ENCODE measurements at regions not wholly inside any gene's neighbourhood (a gene's known extent, or its start where the extent isn't known, plus 50 kb on each side); places are given as distances from the start of the nearest gene placed in this dataset.

DNA sequence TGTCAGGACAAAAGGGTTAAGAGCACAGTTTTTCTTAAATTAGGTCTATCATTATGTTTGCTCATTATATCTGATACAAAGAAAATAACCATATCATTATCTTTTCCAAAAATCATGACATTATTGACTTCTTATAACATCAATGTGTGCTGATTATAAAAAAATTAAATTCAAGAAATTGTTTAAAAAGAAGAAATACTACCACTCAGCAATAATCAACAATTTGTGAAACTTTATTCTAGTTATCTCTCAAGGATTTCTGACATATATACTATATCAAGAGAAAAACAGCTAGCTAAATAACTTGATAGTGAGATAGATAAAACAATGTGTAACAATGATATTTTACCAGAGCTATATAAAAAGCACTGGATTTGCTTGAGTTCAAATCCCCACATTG lies 360.7 kb upstream of the PHF14 start:
- H3K36me3 ChIP-seq (replicated peaks in 1 of 2; ENCODE audit: control insufficient read depth in 1 of 2, insufficient read depth in 2 of 2, low read length in 2 of 2) = no peaks in the 10 kb centered on the region
- no peaks in the 10 kb centered on the region for H4K20me1 ChIP-seq (ENCODE audit: insufficient read depth, low read length)
- Mint-ChIP-seq H3K36me3 (no peaks in the 10 kb centered on the region), H3K4me1 (no peaks in the 10 kb centered on the region), H3K9me3 (peaks cover 0 to 11% (median 7%) of the 10 kb centered on the region in 7 donors), H3K4me3 (no peak overlapping the region), H3K27ac (no peak overlapping the region), H3K27me3 (ENCODE audit: low read depth in 3 of 3) (peaks cover 0 to 2% (median 0%) of the 10 kb centered on the region in 3 donors)
- intact Hi-C loops (cut with micrococcal nuclease) = no loop called here
- no peak overlapping the region for H3K4me2 ChIP-seq (replicated peaks; ENCODE audit: extremely low read depth, low read length, poor library complexity, severe bottlenecking)
- H3K27ac ChIP-seq (ENCODE audit: low read depth in 1 of 2, low read length in 2 of 2) = no peak overlapping the region
- H3K9me3 ChIP-seq (replicated peaks in 1 of 2; ENCODE audit: control insufficient read depth in 1 of 2, insufficient read depth in 1 of 2, low read length in 2 of 2) = peaks cover 0 to 11% of the 10 kb centered on the region in 2 donors
- no peaks in the 10 kb centered on the region for H3K79me2 ChIP-seq (ENCODE audit: insufficient read depth, low read length)
- TF ChIP-seq, protein P1, sequence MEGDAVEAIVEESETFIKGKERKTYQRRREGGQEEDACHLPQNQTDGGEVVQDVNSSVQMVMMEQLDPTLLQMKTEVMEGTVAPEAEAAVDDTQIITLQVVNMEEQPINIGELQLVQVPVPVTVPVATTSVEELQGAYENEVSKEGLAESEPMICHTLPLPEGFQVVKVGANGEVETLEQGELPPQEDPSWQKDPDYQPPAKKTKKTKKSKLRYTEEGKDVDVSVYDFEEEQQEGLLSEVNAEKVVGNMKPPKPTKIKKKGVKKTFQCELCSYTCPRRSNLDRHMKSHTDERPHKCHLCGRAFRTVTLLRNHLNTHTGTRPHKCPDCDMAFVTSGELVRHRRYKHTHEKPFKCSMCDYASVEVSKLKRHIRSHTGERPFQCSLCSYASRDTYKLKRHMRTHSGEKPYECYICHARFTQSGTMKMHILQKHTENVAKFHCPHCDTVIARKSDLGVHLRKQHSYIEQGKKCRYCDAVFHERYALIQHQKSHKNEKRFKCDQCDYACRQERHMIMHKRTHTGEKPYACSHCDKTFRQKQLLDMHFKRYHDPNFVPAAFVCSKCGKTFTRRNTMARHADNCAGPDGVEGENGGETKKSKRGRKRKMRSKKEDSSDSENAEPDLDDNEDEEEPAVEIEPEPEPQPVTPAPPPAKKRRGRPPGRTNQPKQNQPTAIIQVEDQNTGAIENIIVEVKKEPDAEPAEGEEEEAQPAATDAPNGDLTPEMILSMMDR (IDR thresholded peaks at IDR 0.05) = no peak
- H2AFZ ChIP-seq (ENCODE audit: insufficient read depth, low read depth, low read length, poor library complexity, severe bottlenecking) = no peak overlapping the region
- H3K4me3 ChIP-seq (replicated peaks in 1 of 3; ENCODE audit: low read depth in 2 of 3, low read length in 3 of 3) = no peak overlapping the region
- no peaks in the 10 kb centered on the region for H3K4me1 ChIP-seq (ENCODE audit: control insufficient read depth in 1 of 2, insufficient read depth in 2 of 2, low read length in 2 of 2)
- no peaks in the 10 kb centered on the region for H3K27me3 ChIP-seq (ENCODE audit: control insufficient read depth in 2 of 2, insufficient read depth in 2 of 2, low read length in 2 of 2)
- no peak overlapping the region for H3K9ac ChIP-seq (ENCODE audit: insufficient read depth, low read length, poor library complexity, severe bottlenecking)
- DNase-seq = no peak

GRCh38 chr7:10618953-10619352 lies 354.7 kb upstream of the PHF14 start:
- Histone ChIP-seq H3K79me2 (ENCODE audit: insufficient read depth, low read length) (no peaks in the 10 kb centered on the region), H4K20me1 (ENCODE audit: insufficient read depth, low read length) (no peaks in the 10 kb centered on the region), H3K9ac (ENCODE audit: insufficient read depth, low read length, poor library complexity, severe bottlenecking) (no peak overlapping the region), H3K4me1 (ENCODE audit: control insufficient read depth in 1 of 2, insufficient read depth in 2 of 2, low read length in 2 of 2) (no peaks in the 10 kb centered on the region), H3K36me3 (replicated peaks in 1 of 2; ENCODE audit: control insufficient read depth in 1 of 2, insufficient read depth in 2 of 2, low read length in 2 of 2) (no peaks in the 10 kb centered on the region), H3K4me2 (replicated peaks; ENCODE audit: extremely low read depth, low read length, poor library complexity, severe bottlenecking) (no peak overlapping the region), H3K27ac (ENCODE audit: low read depth in 1 of 2, low read length in 2 of 2) (no peak overlapping the region), H3K4me3 (replicated peaks in 1 of 3; ENCODE audit: low read depth in 2 of 3, low read length in 3 of 3) (no peak overlapping the region), H3K9me3 (replicated peaks in 1 of 2; ENCODE audit: control insufficient read depth in 1 of 2, insufficient read depth in 1 of 2, low read length in 2 of 2) (peaks cover 0 to 9% of the 10 kb centered on the region in 2 donors), H2AFZ (ENCODE audit: insufficient read depth, low read depth, low read length, poor library complexity, severe bottlenecking) (no peak overlapping the region), H3K27me3 (ENCODE audit: control insufficient read depth in 2 of 2, insufficient read depth in 2 of 2, low read length in 2 of 2) (no peaks in the 10 kb centered on the region)
- no peaks in the 10 kb centered on the region for H3K4me1 Mint-ChIP-seq
- H3K4me3 Mint-ChIP-seq = no peak overlapping the region
- 76% methylated on average over 2 of the region's 3 CpGs for WGBS (ENCODE audit: insufficient coverage)
- no peak for DNase-seq
- intact Hi-C loops (cut with micrococcal nuclease) = no loop called here
- H3K27me3 Mint-ChIP-seq (ENCODE audit: low read depth in 3 of 3) = peaks cover 0 to 2% (median 0%) of the 10 kb centered on the region in 3 donors
- H3K36me3 Mint-ChIP-seq = no peaks in the 10 kb centered on the region
- peaks cover 5 to 10% (median 8%) of the 10 kb centered on the region in 7 donors for H3K9me3 Mint-ChIP-seq
- H3K27ac Mint-ChIP-seq = no peak overlapping the region
- TF ChIP-seq, protein P1 (IDR thresholded peaks at IDR 0.05) = no peak
